Gastrocnemius medialis (tissue), 4 donors: ENCODE measurements at regions not wholly inside any gene's neighbourhood (a gene's known extent, or its start where the extent isn't known, plus 50 kb on each side); places are given as distances from the start of the nearest gene placed in this dataset.

Experiments
- POLR2A ChIP-seq, 2 donors: fragments of 450-650 bp; IDR thresholded peaks; one replicate each; pipeline ENCODE4 v1.6.1; 2017; ENCODE audit warnings: antibody characterized with exemption in 2 of 2, mild to moderate bottlenecking in 2 of 2, moderate library complexity in 2 of 2
- TF ChIP-seq, protein P1 (sequence below), 5 experiments: fragments of 450-650 bp in 3 of 5; fragments of 200-600 bp in 2 of 5; sonication (generic) in 2 of 5; IDR thresholded peaks in 4 of 5; conservative IDR thresholded peaks in 1 of 5; 1 replicate in 4 of 5; 2 replicates in 1 of 5; pipeline ENCODE4 v1.5.1; 2016 to 2019; ENCODE audit warnings: antibody characterized with exemption in 5 of 5, mild to moderate bottlenecking in 3 of 5, moderate library complexity in 3 of 5

DNA sequence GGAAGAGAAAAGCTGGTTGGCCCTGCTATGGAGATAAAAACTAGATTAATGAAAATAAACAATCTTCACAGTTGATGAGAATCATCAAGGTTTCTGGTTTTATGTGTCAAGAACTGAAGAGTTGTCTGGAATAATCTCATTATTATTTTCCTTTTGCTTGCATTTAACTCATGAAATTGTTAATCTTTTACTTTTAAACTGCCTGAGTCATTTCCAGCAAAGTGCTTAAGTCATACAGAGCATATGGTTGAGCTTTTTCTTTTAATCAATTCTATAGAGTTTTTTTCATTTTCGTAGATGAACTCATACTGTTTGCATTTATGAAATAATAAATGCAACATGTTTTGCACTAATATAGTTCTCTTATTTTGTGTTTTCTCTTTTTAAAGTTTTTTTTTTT, 747.9 kb downstream of the NXPH1 start:
- TF ChIP-seq, protein P1, sequence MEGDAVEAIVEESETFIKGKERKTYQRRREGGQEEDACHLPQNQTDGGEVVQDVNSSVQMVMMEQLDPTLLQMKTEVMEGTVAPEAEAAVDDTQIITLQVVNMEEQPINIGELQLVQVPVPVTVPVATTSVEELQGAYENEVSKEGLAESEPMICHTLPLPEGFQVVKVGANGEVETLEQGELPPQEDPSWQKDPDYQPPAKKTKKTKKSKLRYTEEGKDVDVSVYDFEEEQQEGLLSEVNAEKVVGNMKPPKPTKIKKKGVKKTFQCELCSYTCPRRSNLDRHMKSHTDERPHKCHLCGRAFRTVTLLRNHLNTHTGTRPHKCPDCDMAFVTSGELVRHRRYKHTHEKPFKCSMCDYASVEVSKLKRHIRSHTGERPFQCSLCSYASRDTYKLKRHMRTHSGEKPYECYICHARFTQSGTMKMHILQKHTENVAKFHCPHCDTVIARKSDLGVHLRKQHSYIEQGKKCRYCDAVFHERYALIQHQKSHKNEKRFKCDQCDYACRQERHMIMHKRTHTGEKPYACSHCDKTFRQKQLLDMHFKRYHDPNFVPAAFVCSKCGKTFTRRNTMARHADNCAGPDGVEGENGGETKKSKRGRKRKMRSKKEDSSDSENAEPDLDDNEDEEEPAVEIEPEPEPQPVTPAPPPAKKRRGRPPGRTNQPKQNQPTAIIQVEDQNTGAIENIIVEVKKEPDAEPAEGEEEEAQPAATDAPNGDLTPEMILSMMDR (IDR thresholded peaks at IDR 0.05 in 4 of 5, conservative IDR thresholded peaks at IDR 0.05 in 1 of 5): no peak
- TF ChIP-seq POLR2A (IDR thresholded peaks at IDR 0.05): no peak
